IPS DF 6.9 (cell line): ENCODE measurements at regions not wholly inside any gene's neighbourhood (a gene's known extent, or its start where the extent isn't known, plus 50 kb on each side); places are given as distances from the start of the nearest gene placed in this dataset.

Experiments used
- DNase-seq: peaks from one replicate; pipeline ENCODE4 v3.0.0-alpha.2; 2013; ENCODE audit warnings: low read depth, low spot score
- H3K27ac ChIP-seq: one replicate; pipeline ENCODE4 v1.5.1; 2013; ENCODE audit warnings: low read length, control low read depth
- H3K27me3 ChIP-seq: 2 replicates; pipeline ENCODE4 v1.6.1; 2013; ENCODE audit warnings: mild to moderate bottlenecking, low read length; ENCODE audit not compliant: control insufficient read depth, insufficient read depth
- H3K36me3 ChIP-seq: 2 replicates; pipeline ENCODE4 v1.6.1; 2013; ENCODE audit warnings: low read length; ENCODE audit not compliant: control insufficient read depth, insufficient read depth
- H3K4me1 ChIP-seq: 2 replicates; pipeline ENCODE4 v1.6.1; 2013; ENCODE audit warnings: low read length; ENCODE audit not compliant: control insufficient read depth, insufficient read depth
- H3K4me3 ChIP-seq: 2 replicates; pipeline ENCODE4 v1.5.1; 2013; ENCODE audit warnings: mild to moderate bottlenecking, low read length
- H3K9me3 ChIP-seq: 2 replicates; pipeline ENCODE4 v1.6.1; 2013; ENCODE audit warnings: low read length, inconsistent platforms; ENCODE audit not compliant: control insufficient read depth, insufficient read depth
- WGBS: extraction: QIAGEN DNeasy Blood & Tissue Kit; methylation state at CpG from one replicate; pipeline ENCODE4 v1.1.7; 2013; ENCODE audit warnings: mixed read lengths, missing lambda C conversion rate; ENCODE audit not compliant: insufficient read length, insufficient coverage; 5-methylcytosine and 5-hydroxymethylcytosine counted together

DNA sequence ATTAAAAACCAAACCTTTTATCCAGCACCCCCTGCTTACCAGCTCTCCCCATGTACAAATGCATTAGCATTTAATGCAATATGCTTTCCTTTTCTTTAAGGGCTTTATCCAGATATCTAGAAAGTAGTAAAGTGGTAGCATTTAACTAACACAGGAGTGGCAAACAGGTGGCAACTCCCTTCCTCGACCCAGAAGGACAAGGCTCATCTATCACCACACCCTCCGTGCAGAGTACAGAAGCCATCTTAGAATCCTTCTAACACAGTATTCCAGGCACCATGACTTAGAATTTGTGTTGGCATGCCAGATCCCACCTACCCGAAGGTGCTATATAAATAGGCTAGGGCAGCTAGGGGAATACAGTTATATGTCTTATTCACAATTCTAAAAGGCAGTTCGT, 148.6 kb upstream of the NSMCE3 start:
- Histone ChIP-seq H3K27ac (no peak overlapping the region), H3K36me3 (no peaks in the 10 kb centered on the region), H3K27me3 (no peaks in the 10 kb centered on the region), H3K4me3 (no peak overlapping the region), H3K4me1 (no peaks in the 10 kb centered on the region; the same call in 1 of the 2 replicates), H3K9me3 (no peaks in the 10 kb centered on the region)
- no CpG with 5 or more reads among the region's 4 CpGs for WGBS
- no peak for DNase-seq

DNA sequence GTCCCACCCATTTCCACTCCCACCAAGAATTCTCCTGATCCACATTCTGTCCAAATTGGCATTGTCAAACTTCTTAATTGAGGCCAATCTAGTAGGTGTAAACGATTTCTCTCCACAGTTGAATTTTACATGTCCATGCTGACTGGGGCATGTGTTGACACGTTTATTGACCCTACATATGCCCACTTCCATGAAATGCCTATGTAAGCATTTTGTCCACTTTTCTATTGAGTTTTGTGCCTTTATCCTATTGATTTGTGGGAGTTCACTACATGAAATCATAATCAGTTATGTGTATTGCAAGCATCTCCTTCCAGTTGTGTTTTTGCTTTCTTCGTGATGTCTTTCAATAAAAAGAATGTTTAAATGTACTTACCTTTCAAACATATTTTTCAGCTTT, 141.7 kb upstream of the NSMCE3 start:
- Histone ChIP-seq H3K9me3 (no peaks in the 10 kb centered on the region), H3K27me3 (no peaks in the 10 kb centered on the region), H3K4me1 (peaks cover 3% of the 10 kb centered on the region; the same call in 1 of the 2 replicates), H3K36me3 (no peaks in the 10 kb centered on the region), H3K4me3 (no peak overlapping the region), H3K27ac (no peak overlapping the region)
- DNase-seq: no peak
- no CpG with 5 or more reads among the region's 3 CpGs for WGBS

DNA sequence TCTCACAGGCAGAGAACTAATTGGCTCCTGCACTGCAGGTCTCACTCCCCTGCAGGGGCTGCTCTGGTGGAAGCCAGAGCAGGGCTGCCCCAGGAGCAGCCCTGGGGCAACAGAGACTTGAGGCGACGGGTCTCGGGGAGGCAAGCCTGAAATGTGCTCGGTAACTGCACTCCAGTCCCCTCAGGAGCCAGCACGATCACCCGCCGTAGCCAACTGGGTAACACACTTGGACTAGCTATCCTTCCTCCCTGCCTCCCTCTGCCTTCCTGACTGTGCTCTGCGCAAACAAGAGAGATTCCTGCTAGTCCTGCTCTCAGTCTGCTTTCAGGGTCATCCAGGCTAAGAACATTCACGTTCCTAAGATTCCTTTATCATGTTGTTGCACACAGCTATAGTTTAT, 140.7 kb upstream of the NSMCE3 start:
- Histone ChIP-seq H3K27ac (no peak overlapping the region), H3K9me3 (no peaks in the 10 kb centered on the region), H3K27me3 (no peaks in the 10 kb centered on the region), H3K4me1 (peaks cover 3% of the 10 kb centered on the region; the same call in 1 of the 2 replicates), H3K4me3 (no peak overlapping the region), H3K36me3 (no peaks in the 10 kb centered on the region)
- DNase-seq: no peak
- WGBS: no CpG with 5 or more reads among the region's 9 CpGs

DNA sequence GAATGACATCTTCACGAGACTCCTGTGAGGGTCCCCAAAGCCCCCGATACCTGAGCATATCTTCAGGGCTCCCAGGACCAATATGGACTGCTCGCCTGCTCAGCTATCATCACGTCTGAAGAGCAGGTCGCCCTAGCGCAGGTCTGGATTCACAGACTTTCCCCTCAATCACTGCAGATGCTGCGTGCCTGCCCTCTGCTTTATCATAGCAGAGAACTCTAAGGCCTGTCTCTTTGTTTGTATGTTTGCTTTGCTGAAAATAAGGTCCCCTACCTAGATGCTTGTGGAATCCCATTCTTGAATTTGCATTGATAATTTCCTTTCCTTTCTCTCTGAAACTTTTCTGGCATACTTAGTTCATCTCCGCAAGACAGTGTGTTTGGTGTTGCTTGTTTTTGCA, 140.3 kb upstream of the NSMCE3 start:
- Histone ChIP-seq H3K4me1 (peaks cover 3% of the 10 kb centered on the region; the same call in 1 of the 2 replicates), H3K36me3 (no peaks in the 10 kb centered on the region), H3K27me3 (no peaks in the 10 kb centered on the region), H3K4me3 (no peak overlapping the region), H3K27ac (no peak overlapping the region), H3K9me3 (no peaks in the 10 kb centered on the region)
- no peak for DNase-seq
- no CpG with 5 or more reads among the region's 8 CpGs for WGBS

DNA sequence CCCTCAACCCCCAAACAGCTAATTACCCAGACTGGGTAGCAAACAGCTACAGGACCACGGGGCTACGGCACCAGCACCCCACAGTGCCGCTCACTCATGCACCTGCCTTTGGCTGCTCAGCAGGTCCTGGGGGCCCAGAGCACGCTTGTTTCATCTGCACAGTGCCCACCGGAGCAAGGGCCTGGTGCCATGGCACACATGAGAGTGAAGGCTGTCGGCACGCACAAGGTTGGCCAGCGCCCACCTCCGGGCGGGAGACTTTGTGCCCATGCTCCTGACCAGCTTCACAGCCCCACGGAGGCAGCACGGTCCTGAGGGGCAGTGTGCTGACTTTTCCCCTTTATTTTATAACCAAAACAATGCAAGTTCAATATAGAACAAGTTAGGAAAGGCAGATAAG, 135.9 kb upstream of the NSMCE3 start:
- no peak overlapping the region for H3K4me3 ChIP-seq
- no peak overlapping the region for H3K27ac ChIP-seq
- no peaks in the 10 kb centered on the region for H3K9me3 ChIP-seq
- H3K27me3 ChIP-seq: no peaks in the 10 kb centered on the region
- peaks cover 8% of the 10 kb centered on the region for H3K4me1 ChIP-seq
- WGBS: no CpG with 5 or more reads among the region's 12 CpGs
- H3K36me3 ChIP-seq: no peaks in the 10 kb centered on the region
- DNase-seq: no peak

DNA sequence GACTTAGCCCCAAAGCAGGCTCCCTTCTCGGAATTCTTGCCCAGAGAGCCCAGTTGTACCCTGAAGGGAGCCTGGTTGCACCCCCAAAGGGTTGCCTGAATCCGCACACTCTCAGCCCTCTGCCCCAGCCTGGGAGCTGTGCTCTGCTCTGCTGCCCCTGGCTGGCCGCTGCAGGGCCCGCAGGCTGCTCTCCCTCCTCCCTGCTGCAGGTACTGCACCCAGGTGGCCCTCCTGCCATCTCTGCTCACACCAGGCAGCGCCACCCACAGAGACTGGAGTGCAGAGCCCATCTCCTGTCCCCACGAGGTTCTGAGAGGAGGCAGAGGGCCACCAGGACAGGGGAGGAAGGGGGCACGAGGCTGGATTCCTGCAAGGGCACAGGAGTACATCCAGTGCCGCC, 134.2 kb upstream of the NSMCE3 start:
- Histone ChIP-seq H3K4me1 (peaks cover 8% of the 10 kb centered on the region), H3K36me3 (no peaks in the 10 kb centered on the region), H3K4me3 (no peak overlapping the region), H3K27me3 (no peaks in the 10 kb centered on the region), H3K27ac (no peak overlapping the region), H3K9me3 (no peaks in the 10 kb centered on the region)
- WGBS: no CpG with 5 or more reads among the region's 8 CpGs
- no peak for DNase-seq

DNA sequence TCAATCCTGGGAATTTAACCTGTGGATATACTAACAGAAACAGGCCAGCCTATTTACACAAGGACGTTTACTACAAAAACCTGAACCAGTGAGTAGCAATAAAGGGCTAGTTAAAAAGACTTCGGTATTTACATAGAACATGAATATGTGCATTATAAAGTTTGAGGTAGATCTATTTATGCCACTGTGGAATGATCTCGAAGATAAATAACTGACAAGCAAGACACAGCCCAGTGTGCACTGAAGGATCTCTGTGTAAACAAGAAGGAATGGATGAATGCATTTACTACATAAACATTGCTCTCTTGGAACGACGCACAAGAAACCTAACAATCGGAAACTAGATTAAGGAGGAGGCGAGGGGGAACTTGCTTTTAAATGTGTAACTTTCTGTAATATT, 132.0 kb upstream of the NSMCE3 start:
- no CpG with 5 or more reads among the region's 7 CpGs for WGBS
- no peak overlapping the region for H3K27ac ChIP-seq

DNA sequence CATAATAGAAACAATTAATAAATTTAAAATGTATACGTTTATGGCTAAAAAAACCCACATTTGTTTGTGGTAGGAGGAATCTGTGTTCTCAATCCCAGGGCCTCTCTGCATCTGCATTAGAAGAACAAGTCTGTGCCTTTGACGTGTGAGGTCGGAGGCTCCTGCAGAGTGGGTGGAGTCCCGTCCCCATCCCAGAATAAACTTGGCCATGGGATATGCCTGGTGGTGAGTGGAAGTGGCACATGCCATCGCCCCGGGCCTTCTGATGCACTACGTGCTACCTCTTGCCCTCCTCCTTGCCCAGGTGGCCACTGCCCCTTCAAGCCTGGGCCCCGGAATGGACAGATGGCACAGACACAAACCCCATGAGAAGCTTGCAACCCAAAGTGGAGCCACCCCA, 131.1 kb upstream of the NSMCE3 start:
- Histone ChIP-seq H3K36me3 (no peaks in the 10 kb centered on the region), H3K4me1 (peaks cover 9% of the 10 kb centered on the region), H3K27ac (no peak overlapping the region), H3K4me3 (no peak overlapping the region), H3K27me3 (no peaks in the 10 kb centered on the region), H3K9me3 (no peaks in the 10 kb centered on the region)
- WGBS: no CpG with 5 or more reads among the region's 8 CpGs
- no peak for DNase-seq

More for the DNA sequence above, 132.0 kb upstream of the NSMCE3 start:
- Histone ChIP-seq H3K27me3 (no peaks in the 10 kb centered on the region), H3K4me1 (peaks cover 9% of the 10 kb centered on the region), H3K36me3 (no peaks in the 10 kb centered on the region), H3K9me3 (no peaks in the 10 kb centered on the region), H3K4me3 (no peak overlapping the region)
- DNase-seq: no peak

DNA sequence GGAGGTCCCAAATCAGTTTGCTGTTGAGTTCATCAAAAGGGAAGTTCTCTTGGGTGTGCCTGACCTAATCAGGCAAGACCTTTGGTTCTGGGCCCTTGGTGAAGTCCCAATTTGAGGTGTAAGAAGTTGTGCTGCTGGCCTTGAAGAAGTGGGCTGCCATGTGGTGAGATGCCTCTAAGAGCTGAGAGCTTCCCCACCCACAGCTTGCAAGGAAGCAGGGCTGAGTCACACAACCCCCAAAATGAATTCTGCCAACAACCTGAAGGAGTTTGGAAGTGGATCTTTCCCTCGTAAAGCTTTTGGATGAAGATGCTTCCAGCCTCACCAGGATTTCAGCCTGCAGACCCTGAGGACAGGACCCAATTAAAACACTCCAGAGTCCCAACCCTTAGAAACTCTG, 129.3 kb upstream of the NSMCE3 start:
- no peak for DNase-seq
- H3K27me3 ChIP-seq: no peaks in the 10 kb centered on the region
- peaks cover 6% of the 10 kb centered on the region for H3K4me1 ChIP-seq
- no peak overlapping the region for H3K4me3 ChIP-seq
- no peak overlapping the region for H3K27ac ChIP-seq
- WGBS: no CpG with 5 or more reads among the region's 1 CpG
- no peaks in the 10 kb centered on the region for H3K36me3 ChIP-seq
- H3K9me3 ChIP-seq: no peaks in the 10 kb centered on the region

DNA sequence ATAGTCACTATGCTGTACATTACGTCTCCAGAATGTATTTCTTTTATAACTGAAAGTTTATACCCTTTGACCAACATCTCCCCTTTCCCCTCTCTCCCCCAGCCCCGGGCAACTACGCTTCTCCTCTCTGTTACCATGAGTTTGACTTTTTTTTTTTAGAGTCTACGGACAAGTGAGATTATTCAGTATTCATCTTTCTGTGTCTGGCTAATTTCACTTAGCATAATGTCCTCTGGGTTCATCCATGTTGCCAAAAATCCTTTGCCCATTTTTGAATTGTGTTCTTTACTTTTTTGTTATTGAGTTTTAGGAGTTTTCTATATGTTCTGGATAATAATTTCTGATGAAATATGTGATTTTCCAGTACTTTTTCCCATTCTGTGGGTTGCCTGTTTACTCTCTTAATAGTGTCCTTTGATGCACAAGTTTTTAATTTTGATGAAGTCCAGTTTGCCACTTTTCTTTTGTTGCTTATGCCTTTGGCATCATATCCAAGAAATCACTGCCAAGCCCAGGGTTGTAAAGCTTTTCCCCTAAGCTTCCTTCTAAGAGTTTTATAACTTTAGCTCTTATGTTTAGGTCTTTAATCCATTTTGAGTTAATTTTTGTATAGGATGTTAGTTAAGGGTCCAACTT, 126.7 kb upstream of the NSMCE3 start:
- no peak overlapping the region for H3K4me3 ChIP-seq
- no peaks in the 10 kb centered on the region for H3K27me3 ChIP-seq
- no peaks in the 10 kb centered on the region for H3K9me3 ChIP-seq
- H3K36me3 ChIP-seq: no peaks in the 10 kb centered on the region
- peaks cover 6% of the 10 kb centered on the region for H3K4me1 ChIP-seq
- no CpG with 5 or more reads among the region's 4 CpGs for WGBS
- no peak overlapping the region for H3K27ac ChIP-seq
- DNase-seq: no peak

DNA sequence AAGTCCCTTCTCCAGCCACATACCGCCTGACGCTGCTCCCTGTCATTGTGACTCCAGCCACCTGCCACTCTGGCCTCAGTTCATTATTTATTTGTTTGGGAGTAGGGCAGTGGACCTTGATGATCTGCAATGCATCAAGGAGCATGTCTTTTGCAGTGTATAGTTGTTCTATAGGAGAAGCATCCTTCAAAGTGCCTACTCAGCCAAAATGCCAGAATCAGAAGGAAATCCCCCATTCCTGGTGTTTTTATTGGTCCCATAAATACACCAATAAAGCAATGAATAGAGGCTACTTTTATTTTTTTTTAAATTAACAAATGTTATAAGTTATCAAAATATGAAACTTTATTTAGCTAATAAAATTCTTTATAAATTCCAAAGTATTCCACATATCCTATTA, 123.8 kb upstream of the NSMCE3 start:
- no peak overlapping the region for H3K27ac ChIP-seq
- no peaks in the 10 kb centered on the region for H3K4me1 ChIP-seq
- DNase-seq: no peak
- no CpG with 5 or more reads among the region's 2 CpGs for WGBS
- H3K36me3 ChIP-seq: no peaks in the 10 kb centered on the region
- H3K9me3 ChIP-seq: no peaks in the 10 kb centered on the region
- H3K4me3 ChIP-seq: no peak overlapping the region
- H3K27me3 ChIP-seq: no peaks in the 10 kb centered on the region
